ENCODE measurements at regions not wholly inside any gene's neighbourhood (a gene's known extent, or its start where the extent isn't known, plus 50 kb on each side); places are given as distances from the start of the nearest gene placed in this dataset.

GRCh38 chr4:11271263-11271662, 157.4 kb downstream of the HS3ST1 start:
- no peak for DNase-seq (ENCODE audit: low read depth in 4 of 4, low spot score in 3 of 4)

DNA sequence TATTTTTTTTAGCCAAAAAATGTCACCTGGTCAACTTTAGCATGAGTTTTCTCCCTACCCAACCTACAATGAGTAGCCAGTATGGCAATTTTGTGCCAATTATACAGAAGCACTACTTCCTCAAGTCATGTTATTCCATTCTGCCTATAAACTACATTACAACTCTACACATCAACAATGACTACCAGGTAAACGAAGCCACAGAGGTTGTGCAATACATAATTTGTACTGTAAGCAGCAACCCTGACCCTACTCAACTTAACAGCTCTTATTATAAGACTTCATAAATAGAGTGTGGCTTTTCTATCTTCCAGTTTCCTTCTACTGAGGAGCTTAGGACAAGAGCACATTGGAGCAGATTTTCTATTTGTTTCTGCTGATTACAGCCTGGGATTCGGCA, 160.5 kb downstream of the HS3ST1 start:
- DNase-seq (ENCODE audit: low read depth in 4 of 4, low spot score in 3 of 4), result no peak

GRCh38 chr4:11264841-11265240, 163.9 kb downstream of the HS3ST1 start:
- no peak for DNase-seq (ENCODE audit: low read depth in 4 of 4, low spot score in 3 of 4)

- no peak for DNase-seq (ENCODE audit: low read depth in 4 of 4, low spot score in 3 of 4)
Observed at GRCh38 chr4:11264346-11264745, 164.3 kb downstream of the HS3ST1 start.

DNA sequence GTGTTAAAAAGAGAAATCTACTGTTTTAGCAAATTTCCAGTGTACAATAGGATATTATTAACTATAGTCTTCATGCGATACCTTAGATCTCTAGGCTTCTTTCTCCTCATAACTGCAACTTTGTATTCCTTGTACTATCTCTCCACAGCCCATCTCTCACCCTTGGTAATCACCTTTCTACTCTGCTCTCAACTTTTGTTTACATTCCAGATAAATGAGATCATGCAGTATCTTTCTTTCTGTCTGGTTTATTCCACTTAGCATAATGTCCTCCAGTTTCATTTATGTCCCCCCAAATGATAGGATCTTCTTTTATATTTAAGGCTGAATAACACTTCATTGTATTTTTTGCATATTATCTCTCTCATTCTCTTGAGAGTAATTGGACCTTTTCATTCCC, 165.5 kb downstream of the HS3ST1 start:
- DNase-seq (ENCODE audit: low read depth in 4 of 4, low spot score in 3 of 4), result no peak

- no peak for DNase-seq (ENCODE audit: low read depth in 4 of 4, low spot score in 3 of 4)
Observed at GRCh38 chr4:11261066-11261850, 167.4 kb downstream of the HS3ST1 start.

- no peak for DNase-seq (ENCODE audit: low read depth in 4 of 4, low spot score in 3 of 4)
Observed at GRCh38 chr4:11259837-11260236, 168.9 kb downstream of the HS3ST1 start.

GRCh38 chr4:11252149-11252548, 176.5 kb downstream of the HS3ST1 start:
- no peak for DNase-seq (ENCODE audit: low read depth in 4 of 4, low spot score in 3 of 4)

DNA sequence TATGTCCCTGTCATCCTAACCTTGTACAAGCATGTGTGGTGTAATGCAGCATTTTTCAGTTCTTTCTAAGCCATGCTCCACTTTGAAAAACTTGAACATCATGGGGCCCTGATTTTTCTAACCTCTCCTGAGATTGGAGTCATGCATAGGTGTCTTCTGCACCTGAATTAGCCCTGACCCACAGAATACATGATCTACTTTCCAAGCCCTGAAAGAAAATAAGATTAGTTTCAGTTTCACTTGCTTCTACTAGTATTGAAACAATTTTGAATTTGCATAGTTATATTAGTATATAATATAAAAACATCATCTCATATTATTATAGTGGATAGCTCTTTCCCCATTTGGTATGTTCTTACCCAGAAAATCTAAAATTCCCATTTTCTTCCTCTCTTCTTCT, 178.2 kb downstream of the HS3ST1 start:
- no peak for DNase-seq (ENCODE audit: low read depth in 4 of 4, low spot score in 3 of 4)

GRCh38 chr4:11232015-11232414, 196.7 kb downstream of the HS3ST1 start:
- peak in 2 of 4 donors; percentile 30 to 38 for DNase-seq (ENCODE audit: low read depth in 4 of 4, low spot score in 3 of 4)

GRCh38 chr4:11230866-11231265, 197.8 kb downstream of the HS3ST1 start:
- no peak for DNase-seq (ENCODE audit: low read depth in 4 of 4, low spot score in 3 of 4)

DNA sequence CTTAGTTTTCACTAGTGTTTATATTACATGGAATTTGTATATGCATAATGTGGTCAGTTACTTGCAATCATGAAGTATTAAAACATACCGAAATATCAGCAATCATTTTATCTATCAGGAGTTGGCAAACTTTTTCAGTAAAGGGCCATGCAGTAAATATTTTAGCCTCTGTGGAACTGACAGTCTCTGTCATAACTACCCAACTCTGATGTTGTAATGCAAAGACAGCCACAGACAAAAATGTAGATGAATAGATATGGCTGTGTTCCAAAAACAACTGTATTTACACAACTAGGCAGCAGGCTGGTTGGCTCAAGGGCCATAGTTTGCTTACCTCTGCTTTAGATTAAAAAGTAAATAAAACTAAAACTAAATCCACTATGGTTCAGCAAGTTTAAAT, 200.2 kb downstream of the HS3ST1 start:
- DNase-seq (ENCODE audit: low read depth in 4 of 4, low spot score in 3 of 4), result no peak

DNA sequence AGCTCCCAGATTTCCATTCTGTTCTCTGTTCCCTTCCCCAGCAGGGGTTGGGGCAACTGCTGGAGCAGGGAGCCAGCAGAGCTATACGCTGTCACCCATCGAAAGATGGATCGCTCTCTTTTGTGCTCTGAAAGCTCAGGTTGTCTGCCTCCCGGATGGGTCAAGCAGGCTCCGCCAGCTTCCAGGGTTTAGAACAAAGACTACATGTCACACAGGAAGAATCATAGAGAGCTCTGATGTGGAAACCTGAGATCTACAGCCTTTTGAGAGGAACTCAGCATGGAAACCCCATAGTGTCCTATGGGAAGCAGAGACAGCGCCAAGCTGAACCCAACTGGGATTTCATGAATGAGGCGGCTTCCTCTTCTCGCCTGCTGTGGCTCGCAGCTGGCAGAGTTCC, 205.4 kb downstream of the HS3ST1 start:
- peak in 1 of 4 donors; percentile 37 for DNase-seq (ENCODE audit: low read depth in 4 of 4, low spot score in 3 of 4)

DNA sequence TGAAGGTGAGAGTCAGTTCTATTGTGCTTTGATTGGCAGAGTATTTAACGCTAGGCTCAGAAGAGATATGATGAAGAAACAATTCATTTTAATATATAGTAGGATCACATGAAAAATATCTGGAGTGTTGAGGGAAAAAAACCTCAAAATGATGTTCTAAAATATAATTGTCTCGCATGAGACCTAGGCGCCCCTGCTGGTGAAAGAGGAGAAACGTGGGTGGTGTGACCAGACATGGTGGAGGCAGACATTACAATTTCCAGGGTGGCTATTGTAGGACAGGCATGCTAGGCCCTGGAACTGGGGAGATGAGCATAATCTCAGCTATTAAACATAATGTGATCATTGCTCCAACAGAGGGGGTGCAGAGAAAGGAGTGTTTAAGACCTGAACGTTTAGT, 210.0 kb downstream of the HS3ST1 start:
- DNase-seq (ENCODE audit: low read depth in 4 of 4, low spot score in 3 of 4), result no peak

- DNase-seq (ENCODE audit: low read depth in 4 of 4, low spot score in 3 of 4), result no peak
Observed at GRCh38 chr4:11216520-11216919, 212.2 kb downstream of the HS3ST1 start.

GRCh38 chr4:11214281-11214680, 214.4 kb downstream of the HS3ST1 start:
- DNase-seq (ENCODE audit: low read depth in 4 of 4, low spot score in 3 of 4), result no peak

DNA sequence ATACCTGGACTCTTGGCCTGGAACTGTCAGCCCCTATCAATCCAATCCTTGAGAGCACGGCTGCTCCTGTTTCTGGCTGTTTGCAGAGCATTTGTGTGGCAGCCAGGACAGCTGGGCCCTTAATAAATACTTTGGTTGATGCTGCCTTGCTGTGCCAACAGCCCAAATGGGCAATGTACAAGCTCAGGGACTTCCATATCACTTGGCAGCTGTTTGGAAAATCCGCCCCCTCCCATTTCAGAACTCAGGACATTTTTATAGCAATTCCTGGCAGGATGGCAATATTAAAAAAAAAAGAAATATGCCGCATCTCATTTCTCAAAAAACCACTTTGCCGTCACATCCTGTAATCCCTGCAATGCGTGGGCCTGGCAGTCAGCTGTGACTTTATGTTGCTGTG, 218.9 kb downstream of the HS3ST1 start:
- DNase-seq (ENCODE audit: low read depth in 4 of 4, low spot score in 3 of 4), result no peak

DNA sequence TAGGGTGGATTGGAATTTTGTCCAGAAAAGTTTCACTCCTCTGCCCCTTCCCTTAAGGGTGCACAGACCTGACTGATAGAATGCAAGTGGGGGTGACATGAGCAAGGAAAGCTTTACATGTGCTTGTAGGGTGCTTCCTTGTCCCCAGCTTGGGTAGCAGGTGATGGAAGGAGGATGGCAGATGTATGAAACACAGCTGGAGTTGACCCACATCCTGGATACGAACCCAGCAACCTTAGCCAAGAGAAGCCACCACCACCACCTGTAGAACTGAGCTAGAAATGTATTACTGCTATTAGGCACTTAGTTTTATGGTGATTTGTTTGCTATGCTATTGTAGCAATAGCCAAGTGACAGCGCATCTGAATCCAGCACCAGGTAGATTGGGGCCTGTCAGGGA, 227.4 kb downstream of the HS3ST1 start:
- no peak for DNase-seq (ENCODE audit: low read depth in 4 of 4, low spot score in 3 of 4)

GRCh38 chr4:11198516-11199305, 230.0 kb downstream of the HS3ST1 start:
- no peak for DNase-seq (ENCODE audit: low read depth in 4 of 4, low spot score in 3 of 4)

DNA sequence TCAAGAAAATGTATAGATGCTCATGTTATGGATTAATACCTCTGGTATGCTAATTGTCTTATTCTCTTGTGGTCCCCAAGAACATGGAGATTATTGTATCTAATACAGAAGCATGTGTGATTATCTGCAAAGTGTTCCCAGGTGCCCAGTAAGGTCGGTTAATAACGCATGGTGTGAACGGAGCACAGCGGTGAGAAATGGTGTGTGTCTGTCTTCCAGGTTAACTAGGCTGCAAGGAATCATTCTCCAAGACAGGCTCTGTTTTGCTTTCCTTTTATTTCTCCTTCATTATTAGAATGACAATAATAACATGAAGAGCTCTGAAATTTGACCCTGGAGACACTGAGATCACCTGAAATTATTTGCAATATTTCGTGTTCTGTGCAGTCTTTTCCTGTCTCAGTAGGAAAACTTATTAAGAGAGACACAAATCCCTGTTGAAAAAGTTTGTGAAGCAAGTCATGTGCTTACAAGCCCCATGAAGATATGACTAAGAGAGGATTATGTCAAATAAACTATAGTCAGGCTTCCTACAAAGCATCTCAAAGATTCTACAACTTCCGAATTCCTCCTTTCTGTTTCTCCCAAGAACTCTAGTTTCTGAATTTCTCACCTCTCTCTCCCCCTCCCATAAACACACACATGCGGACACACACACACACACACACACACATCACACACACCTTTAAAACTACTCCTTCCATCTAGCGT, 230.9 kb downstream of the HS3ST1 start:
- no peak for DNase-seq (ENCODE audit: low read depth in 4 of 4, low spot score in 3 of 4)

GRCh38 chr4:11196927-11197522, 231.7 kb downstream of the HS3ST1 start:
- DNase-seq (ENCODE audit: low read depth in 4 of 4, low spot score in 3 of 4), result no peak
